ENCODE measurements at regions not wholly inside any gene's neighbourhood (a gene's known extent, or its start where the extent isn't known, plus 50 kb on each side); places are given as distances from the start of the nearest gene placed in this dataset.

DNA sequence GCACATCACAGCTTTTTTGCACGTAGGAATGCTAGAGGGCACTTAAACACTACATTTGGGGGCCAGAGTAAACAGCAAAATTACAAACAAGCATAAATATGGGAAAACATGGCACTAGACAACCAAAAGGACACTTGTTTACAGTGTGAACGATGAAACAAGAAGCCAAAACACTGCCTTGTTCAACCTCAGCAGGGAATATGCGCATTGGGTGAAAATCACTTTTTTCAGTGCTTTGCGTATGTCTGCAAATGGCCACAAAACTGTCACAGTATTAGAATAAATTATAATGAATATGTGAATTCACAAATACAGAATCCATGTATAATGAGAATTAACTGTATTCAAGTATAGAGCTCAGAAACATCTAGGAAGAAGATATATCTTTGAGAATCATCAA is 1064.0 kb upstream of the GYPC start:
- H3K4me3 ChIP-seq (ENCODE audit: low read depth, low read length), result no peak overlapping the region
- TF ChIP-seq CTCF (IDR thresholded peaks at IDR 0.05; ENCODE audit: low read depth, low read length, missing control alignments), result no peak
- DNase-seq (ENCODE audit: low read depth), result no peak

DNA sequence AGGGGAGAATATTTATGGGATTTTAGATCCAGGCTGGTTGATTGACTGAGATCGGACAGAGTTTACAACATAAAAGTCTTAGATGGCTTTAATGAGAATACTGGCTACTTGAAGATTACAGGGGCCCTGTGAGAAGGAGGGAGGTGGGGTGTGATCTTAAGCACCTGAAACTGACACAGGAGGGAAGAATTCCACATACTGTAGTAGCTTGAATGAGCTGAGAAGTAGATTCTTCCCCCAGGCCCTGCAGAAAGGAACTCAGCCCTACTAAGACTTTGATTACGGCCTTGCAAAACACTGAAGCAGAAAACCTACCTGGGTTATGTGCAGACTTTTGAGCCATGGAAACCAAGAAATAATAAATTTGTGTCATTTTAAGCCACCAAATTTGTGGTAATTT is 1062.9 kb upstream of the GYPC start:
- no peak overlapping the region for H3K4me3 ChIP-seq (ENCODE audit: low read depth, low read length)
- no peak for DNase-seq (ENCODE audit: low read depth)
- TF ChIP-seq CTCF (IDR thresholded peaks at IDR 0.05; ENCODE audit: low read depth, low read length, missing control alignments), result no peak

GRCh38 chr2:125596612-125597011 is 1059.3 kb upstream of the GYPC start:
- no peak for DNase-seq (ENCODE audit: low read depth)

GRCh38 chr2:125615438-125615837 is 1040.5 kb upstream of the GYPC start:
- no peak overlapping the region for H3K4me3 ChIP-seq (ENCODE audit: low read depth, low read length)
- DNase-seq (ENCODE audit: low read depth), result no peak
- no peak for TF ChIP-seq CTCF (IDR thresholded peaks at IDR 0.05; ENCODE audit: low read depth, low read length, missing control alignments)

More at GRCh38 chr2:125596612-125597011, 1059.3 kb upstream of the GYPC start:
- no peak overlapping the region for H3K4me3 ChIP-seq (ENCODE audit: low read depth, low read length)
- TF ChIP-seq CTCF (IDR thresholded peaks at IDR 0.05; ENCODE audit: low read depth, low read length, missing control alignments), result no peak

GRCh38 chr2:125630377-125630776 is 1025.6 kb upstream of the GYPC start:
- DNase-seq (ENCODE audit: low read depth), result no peak
- H3K4me3 ChIP-seq (ENCODE audit: low read depth, low read length), result no peak overlapping the region
- no peak for TF ChIP-seq CTCF (IDR thresholded peaks at IDR 0.05; ENCODE audit: low read depth, low read length, missing control alignments)

DNA sequence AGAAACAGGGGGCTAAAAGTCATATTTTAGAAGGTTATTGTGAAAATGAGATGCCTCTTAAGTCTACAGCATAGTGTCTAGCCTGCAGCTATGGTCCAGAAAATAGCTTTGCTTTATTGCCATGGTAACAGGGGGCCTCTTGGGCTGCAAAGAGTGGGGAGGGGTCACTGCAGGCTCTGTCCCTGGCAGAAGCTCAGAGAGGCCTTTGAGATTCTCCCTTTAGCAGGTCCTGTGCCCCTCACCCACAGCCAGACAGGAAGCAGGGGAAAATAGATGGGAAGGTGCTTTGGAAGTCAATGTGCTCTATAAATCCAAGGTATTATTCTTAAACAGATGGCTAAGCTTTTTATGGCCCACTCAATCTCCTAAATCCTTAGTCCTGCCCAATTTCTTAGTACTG is 1021.3 kb upstream of the GYPC start:
- no peak for TF ChIP-seq CTCF (IDR thresholded peaks at IDR 0.05; ENCODE audit: low read depth, low read length, missing control alignments)
- no peak overlapping the region for H3K4me3 ChIP-seq (ENCODE audit: low read depth, low read length)
- no peak for DNase-seq (ENCODE audit: low read depth)

DNA sequence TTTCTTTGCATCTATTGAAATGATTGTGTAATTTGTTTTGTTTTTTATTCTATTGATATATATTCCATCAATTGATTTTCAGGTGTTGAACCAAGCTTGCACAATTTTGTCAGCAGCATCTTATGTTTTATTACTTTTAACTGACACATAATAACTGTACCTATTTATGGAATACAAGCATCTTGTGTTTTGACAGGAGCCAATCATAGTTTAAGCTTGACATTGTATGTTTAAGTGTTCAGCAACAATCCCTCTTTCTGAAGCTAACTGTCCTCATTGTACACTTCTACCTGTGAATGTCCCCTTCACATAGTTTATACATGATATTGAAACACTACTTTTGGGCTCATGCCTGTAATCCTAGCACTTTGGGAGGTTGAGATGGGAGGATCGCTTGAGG is 1017.6 kb upstream of the GYPC start:
- no peak overlapping the region for H3K4me3 ChIP-seq (ENCODE audit: low read depth, low read length)
- no peak for DNase-seq (ENCODE audit: low read depth)
- no peak for TF ChIP-seq CTCF (IDR thresholded peaks at IDR 0.05; ENCODE audit: low read depth, low read length, missing control alignments)
